ENCODE measurements at regions not wholly inside any gene's neighbourhood (a gene's known extent, or its start where the extent isn't known, plus 50 kb on each side); places are given as distances from the start of the nearest gene placed in this dataset.

DNA sequence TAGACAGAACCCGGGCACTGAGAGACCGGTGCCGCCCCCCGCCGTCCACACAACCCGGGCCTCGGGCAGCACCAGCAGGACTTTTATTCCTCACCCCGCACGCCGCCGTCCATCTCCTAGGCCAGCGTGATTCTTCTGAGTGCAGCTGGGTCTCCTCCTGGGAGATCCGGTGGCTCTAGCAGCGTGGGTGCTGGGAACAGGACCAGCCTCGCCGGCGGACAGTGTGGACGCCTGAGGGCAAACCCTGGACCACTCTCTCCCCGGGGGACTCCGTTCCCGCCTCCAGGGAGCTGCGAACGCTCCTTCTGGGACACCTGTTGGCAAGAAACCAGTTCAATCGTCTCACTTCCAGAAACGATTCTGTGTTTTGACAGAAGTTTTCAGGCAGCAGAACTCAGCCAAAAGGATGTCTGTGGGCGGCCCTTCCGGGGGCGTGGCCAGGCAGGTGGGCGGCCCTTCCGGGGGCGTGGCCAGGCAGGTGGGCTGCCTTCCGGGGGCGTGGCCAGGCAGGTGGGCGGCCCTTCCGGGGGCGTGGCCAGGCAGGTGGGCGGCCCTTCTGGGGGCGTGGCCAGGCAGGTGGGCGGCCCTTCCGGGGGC is 130.7 kb downstream of the DLL1 start:
- peaks cover 3% of the 10 kb centered on the region for H3K9me3 Mint-ChIP-seq
- no peaks in the 10 kb centered on the region for H3K27me3 Mint-ChIP-seq (ENCODE audit: low read depth)
- H3K4me1 Mint-ChIP-seq (ENCODE audit: low read depth) = no peaks in the 10 kb centered on the region
- H3K27ac Mint-ChIP-seq = no peak overlapping the region
- no peak for DNase-seq (ENCODE audit: low spot score)
- no peak overlapping the region for H3K4me3 Mint-ChIP-seq
- no peaks in the 10 kb centered on the region for H3K36me3 Mint-ChIP-seq (ENCODE audit: low read depth)

DNA sequence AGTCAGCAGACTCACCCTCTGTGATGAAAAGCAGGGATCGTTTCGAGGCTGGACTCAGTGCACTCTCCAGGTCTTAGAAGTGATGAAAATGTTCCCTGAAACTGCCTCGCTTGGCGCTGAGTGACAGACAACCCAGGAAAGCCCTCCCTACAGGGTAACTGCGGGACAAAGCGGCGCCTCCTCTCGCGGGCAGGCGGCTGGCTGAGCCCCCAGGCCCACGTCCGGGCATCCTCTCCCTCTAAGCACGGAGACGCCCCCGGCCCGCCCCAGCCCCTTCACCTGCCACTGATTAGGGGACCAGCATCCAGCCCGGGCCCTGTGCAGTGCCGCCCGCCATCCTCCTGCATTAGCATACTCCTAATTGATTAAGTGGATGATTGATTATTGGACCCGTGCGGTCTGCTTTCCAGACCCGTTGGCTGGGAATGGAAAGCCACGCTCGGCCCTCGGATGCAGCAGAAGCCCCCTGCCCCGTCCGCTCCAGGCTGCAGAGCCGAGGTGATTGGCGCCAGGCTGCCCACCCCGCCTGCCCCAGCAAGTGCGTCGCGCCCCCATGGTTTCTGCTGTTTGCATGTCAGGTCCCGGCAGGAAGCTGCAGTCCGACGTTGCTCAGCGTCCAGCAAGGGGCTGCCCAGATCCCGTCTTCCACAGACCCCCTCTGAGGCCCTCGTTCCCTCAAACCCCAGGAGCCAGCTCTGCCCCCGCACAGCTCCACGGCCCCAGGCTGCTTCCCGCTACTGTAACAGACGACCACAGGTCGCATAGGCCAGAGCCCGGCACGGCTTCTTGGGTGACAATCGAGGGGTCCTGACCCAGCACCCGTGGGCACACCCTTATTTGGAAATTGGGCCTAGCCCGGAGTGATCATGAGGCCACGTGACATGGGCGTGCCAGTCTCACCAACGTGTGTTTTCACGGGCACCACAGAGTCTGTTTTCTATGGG is 131.6 kb downstream of the DLL1 start:
- Mint-ChIP-seq H3K27me3 (ENCODE audit: low read depth) (no peaks in the 10 kb centered on the region), H3K27ac (no peak overlapping the region), H3K36me3 (ENCODE audit: low read depth) (no peaks in the 10 kb centered on the region), H3K9me3 (peaks cover 3% of the 10 kb centered on the region), H3K4me1 (ENCODE audit: low read depth) (no peaks in the 10 kb centered on the region), H3K4me3 (no peak overlapping the region)
- no peak for DNase-seq (ENCODE audit: low spot score)

DNA sequence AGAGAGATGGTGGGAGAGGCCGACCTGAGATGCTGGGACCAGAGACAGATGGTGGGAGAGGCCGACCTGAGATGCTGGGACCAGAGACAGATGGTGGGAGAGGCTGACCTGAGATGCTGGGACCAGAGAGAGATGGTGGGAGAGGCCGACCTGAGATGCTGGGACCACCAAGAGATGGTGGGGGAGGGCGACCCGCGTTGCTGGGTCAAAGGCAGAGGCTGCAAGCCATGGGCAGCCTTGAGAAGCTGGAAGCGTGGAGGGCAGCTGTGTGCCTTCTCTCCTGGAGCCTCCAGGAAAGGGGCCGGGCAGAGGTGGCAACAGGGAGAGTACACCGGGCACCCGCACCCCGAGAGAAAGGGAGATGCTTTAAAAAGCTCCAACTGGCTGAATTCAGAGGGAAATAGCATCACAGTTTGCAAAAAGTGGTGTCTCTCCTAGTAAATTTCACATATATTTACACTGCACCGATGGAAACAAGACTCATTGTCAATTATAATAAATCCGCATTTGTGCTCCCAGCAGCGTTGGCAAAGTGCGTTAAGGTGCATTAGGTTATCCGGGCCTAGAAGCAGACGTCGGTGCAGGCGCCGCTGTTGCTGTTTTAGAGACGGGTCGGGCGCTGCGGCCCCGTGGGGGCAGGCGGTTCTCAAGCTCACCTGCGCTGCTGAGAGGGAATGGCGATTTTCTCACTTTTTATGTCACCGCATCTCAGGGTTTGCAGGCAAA is 132.4 kb downstream of the DLL1 start:
- Mint-ChIP-seq H3K27ac (no peak overlapping the region), H3K9me3 (peaks cover 3% of the 10 kb centered on the region), H3K4me1 (ENCODE audit: low read depth) (no peaks in the 10 kb centered on the region), H3K27me3 (ENCODE audit: low read depth) (no peaks in the 10 kb centered on the region), H3K4me3 (no peak overlapping the region), H3K36me3 (ENCODE audit: low read depth) (no peaks in the 10 kb centered on the region)
- no peak for DNase-seq (ENCODE audit: low spot score)

DNA sequence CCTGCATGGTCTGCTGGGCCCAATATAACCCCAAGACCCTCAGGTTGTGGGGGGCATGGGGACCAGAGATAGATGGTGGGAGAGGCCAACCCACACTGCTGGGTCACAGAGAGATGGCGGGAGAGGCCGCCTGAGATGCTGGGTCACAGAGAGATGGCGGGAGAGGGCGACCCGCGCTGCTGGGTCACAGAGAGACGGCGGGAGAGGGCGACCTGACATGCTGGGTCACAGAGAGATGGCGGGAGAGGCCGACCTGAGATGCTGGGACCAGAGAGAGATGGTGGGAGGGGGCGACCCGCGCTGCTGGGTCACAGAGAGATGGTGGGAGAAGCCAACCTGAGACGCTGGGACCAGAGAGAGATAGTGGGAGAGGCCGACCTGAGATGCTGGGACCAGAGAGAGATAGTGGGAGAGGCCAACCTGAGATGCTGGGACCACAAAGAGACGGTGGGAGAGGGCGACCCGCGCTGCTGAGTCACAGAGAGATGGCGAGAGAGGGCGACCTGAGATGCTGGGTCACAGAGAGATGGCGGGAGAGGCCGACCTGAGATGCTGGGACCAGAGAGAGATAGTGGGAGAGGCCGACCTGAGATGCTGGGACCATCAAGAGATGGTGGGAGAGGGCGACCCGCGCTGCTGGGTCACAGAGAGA is 133.2 kb downstream of the DLL1 start:
- Mint-ChIP-seq H3K27me3 (ENCODE audit: low read depth) (no peaks in the 10 kb centered on the region), H3K9me3 (no peaks in the 10 kb centered on the region), H3K4me3 (no peak overlapping the region), H3K27ac (no peak overlapping the region), H3K36me3 (ENCODE audit: low read depth) (no peaks in the 10 kb centered on the region), H3K4me1 (ENCODE audit: low read depth) (no peaks in the 10 kb centered on the region)
- DNase-seq (ENCODE audit: low spot score) = no peak

DNA sequence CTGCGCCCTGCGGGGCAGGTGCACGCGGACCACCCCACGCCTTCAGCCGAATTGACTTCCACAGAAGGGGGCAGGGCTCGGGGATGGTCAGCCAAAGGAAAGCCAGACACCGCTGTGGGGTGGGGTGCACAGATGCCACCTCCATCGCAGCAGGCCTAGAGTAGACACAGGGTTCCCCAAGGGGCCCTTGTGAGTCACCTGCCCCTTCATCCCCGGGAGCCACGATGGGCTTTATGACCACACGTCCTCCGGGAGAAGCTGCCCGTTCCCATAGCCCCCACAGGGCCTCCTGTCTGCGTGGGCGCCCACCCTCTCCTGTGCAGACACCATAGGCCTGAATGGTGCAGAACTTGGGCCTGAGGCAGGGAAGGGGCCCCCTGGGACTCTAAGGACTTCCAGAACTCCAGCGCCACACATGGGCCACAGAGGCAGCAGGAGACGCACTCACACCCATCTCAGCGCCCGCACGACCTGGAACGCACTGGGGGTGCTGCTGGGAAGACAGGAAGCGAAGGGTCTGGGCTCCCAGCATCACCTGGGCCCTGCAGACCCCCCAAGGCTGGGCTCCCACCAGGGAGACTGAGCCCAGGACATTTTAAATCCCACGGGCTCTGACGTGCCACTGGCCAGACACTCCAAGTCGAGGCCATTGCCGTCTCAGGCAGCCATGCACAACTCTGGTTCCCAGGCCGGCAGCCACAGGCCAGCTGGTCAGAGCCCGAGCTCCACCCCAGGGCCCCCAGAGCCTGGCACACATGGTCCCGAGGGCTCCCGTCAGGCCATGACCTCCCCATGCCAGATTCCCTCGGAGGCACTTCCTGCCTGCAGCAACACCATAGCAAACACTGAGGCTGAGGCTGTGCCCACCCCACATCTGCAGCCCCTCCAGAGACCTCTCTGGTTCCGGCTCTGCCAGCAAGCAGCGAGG is 134.2 kb downstream of the DLL1 start:
- no peak overlapping the region for H3K4me3 Mint-ChIP-seq
- no peak overlapping the region for H3K27ac Mint-ChIP-seq
- H3K36me3 Mint-ChIP-seq (ENCODE audit: low read depth) = no peaks in the 10 kb centered on the region
- peaks cover 6% of the 10 kb centered on the region for H3K27me3 Mint-ChIP-seq (ENCODE audit: low read depth)
- no peaks in the 10 kb centered on the region for H3K4me1 Mint-ChIP-seq (ENCODE audit: low read depth)
- DNase-seq (ENCODE audit: low spot score) = no peak
- H3K9me3 Mint-ChIP-seq = no peaks in the 10 kb centered on the region

DNA sequence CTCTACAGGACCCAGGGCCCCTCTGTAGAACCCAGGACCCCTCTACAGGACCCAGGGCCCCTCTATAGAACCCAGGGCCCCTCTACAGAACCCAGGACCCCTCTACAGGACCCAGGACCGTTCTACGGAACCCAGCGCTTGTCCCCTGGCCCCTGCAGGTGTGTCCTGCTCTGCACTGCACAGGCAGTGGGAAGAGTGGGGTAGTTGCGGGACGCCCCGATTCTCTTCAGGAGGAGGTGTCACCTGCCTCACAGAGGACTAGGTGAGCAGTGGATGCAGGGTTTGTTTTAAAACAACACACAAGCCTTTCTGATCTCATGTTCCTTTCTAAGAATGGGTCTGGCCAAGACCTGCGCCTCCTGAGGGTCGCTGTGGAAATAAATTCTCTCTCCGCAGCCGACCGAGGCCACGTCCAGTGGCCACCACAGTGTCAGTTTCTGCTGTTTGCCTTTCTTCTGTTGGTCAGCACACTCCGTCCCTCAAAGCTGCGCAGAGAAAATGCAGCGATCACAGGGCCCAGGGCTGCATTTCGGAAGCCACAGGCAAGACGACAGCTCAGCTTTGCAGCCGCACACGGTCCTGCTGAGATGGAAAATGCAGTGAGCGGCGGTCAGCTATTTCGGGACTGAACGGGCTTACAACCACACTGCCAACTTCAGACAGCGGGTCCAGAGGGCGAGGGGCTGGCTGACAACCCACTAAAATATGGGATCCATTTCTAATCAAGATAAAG is 135.2 kb downstream of the DLL1 start:
- no peak overlapping the region for H3K27ac Mint-ChIP-seq
- H3K27me3 Mint-ChIP-seq (ENCODE audit: low read depth) = peaks cover 9% of the 10 kb centered on the region
- no peak overlapping the region for H3K4me3 Mint-ChIP-seq
- no peak for DNase-seq (ENCODE audit: low spot score)
- no peaks in the 10 kb centered on the region for H3K36me3 Mint-ChIP-seq (ENCODE audit: low read depth)
- H3K9me3 Mint-ChIP-seq = no peaks in the 10 kb centered on the region
- no peaks in the 10 kb centered on the region for H3K4me1 Mint-ChIP-seq (ENCODE audit: low read depth)

DNA sequence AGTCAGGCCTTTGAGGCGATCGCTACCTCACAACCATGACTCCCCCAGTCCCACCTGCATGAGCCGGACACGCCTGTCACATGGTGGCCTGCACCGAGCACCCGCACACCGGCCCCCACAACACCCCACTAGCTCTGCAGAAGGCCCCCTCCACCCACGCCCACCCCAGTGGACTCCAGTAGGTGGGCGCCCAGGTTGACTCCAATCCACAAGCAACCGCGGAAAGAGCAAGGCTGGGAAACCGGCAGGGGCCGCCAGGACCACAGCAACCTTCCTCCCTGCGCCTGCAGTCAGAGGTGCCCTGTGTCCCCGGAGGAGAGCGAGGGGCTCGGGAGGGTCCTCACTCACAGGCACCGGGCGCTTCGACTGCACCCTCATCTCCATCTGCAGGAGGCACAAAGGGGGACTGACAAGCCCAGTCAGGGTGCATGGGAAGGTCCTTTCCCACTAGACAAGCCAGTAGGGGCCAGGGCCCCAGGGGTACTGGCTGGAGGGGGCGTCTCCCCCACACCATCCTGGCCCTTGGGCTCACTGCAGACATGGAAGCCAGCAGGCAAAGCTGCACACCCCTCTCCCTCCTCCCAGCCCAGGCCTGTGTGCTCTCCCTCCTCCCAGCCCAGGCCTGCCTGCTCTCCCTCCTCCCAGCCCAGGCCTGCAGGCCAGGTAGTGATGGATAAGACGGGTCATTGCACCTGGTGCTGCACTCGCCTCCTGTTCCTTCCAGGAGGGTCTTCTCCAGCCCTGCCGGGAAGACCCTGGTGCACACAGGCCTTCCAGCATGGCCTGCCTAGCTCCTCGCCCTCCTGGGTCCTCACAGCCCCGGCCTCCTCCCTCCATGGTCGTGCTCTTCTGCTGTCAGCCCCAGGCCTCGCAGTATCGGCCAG is 137.2 kb downstream of the DLL1 start:
- no peak overlapping the region for H3K4me3 Mint-ChIP-seq

DNA sequence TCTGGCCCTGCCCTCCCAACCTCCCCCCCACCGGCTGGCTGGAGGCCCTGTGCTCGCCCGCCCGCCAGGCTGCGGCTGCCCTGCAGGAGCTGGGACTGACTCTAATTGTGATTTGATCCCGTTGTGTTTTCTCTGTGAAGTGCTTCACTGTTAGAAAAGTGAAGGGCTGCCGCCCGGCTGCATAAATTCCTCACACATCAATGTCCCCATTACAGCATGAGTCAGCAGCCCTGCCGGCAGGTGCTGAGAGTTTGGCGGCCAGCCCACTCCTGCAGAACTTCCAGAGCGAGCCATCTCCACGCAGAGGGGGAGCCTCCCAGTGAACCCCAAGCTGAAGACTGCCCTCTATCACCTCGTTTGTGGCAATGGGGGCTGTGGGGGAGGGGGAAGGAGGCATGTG is 137.9 kb downstream of the DLL1 start:
- H3K4me1 Mint-ChIP-seq (ENCODE audit: low read depth) = peaks cover 11% of the 10 kb centered on the region

More for the DNA sequence above, 137.2 kb downstream of the DLL1 start:
- no peak for DNase-seq (ENCODE audit: low spot score)
- Mint-ChIP-seq H3K4me1 (ENCODE audit: low read depth) (peaks cover 5% of the 10 kb centered on the region), H3K9me3 (no peaks in the 10 kb centered on the region), H3K27ac (no peak overlapping the region), H3K27me3 (ENCODE audit: low read depth) (peaks cover 9% of the 10 kb centered on the region), H3K36me3 (ENCODE audit: low read depth) (no peaks in the 10 kb centered on the region)

DNA sequence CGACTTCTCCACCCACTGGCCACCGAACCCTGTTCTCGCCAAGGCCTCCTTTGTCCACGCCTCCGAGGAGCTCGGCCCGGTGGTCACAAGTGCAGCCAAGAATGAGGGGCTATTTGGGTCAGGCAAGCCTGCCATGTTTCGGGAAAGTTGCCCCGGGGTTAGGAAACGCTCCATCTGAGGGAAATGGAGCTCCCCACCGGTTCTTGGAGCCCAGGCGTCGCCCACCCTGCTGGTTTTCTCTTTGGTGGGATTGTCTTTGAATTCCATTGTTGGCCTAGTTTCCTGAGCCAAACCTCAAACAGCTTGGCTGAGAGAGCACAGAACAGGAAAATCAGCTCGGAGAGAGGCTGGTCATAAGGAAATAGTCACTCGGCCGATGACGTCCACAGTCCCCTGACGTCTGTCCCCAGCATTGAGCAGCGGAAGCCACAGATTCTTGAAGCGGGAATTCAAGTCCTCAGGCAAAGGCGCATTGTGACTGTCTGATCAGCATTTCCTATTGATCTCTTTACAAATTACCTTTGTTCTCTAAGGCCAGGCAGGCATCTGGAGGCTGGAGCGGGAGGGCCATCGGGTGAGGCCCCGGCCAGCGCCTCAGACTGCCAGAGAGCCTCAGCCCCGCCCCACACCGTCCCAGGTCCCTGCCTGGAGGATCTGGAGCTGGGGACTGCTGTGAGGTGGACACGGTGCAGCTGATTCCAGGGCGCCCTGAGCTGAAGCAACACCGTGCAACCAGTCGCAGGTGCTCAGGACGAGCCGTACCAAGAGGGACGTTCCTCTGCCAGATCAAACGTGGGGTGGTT is 138.6 kb downstream of the DLL1 start:
- Mint-ChIP-seq H3K36me3 (ENCODE audit: low read depth) (no peaks in the 10 kb centered on the region), H3K27ac (no peak overlapping the region), H3K4me3 (no peak overlapping the region), H3K4me1 (ENCODE audit: low read depth) (peaks cover 15% of the 10 kb centered on the region), H3K9me3 (no peaks in the 10 kb centered on the region), H3K27me3 (ENCODE audit: low read depth) (peaks cover 11% of the 10 kb centered on the region)
- DNase-seq (ENCODE audit: low spot score) = no peak

More for the DNA sequence above, 137.9 kb downstream of the DLL1 start:
- DNase-seq (ENCODE audit: low spot score) = no peak
- Mint-ChIP-seq H3K27me3 (ENCODE audit: low read depth) (peaks cover 11% of the 10 kb centered on the region), H3K36me3 (ENCODE audit: low read depth) (no peaks in the 10 kb centered on the region), H3K27ac (no peak overlapping the region), H3K9me3 (no peaks in the 10 kb centered on the region), H3K4me3 (no peak overlapping the region)

DNA sequence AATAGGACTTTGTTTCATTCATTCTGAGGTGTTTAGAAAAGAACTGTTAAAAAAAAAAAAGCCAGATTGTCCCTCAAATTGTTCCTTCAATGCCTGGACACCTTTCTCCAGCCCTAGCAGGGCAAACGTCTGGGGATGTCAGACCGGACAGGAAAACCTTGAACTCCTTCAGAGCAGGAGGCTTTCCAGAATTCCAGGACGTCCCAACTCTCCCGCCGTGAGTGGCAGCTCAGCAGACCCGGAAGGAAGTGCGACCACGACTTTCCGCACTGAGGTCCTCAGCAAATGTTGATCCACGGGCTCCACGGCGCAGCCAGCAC is 139.1 kb downstream of the DLL1 start:
- H3K27me3 Mint-ChIP-seq (ENCODE audit: low read depth) = peaks cover 11% of the 10 kb centered on the region
- no peak overlapping the region for H3K4me3 Mint-ChIP-seq
- no peak overlapping the region for H3K27ac Mint-ChIP-seq
- H3K9me3 Mint-ChIP-seq = no peaks in the 10 kb centered on the region
- DNase-seq (ENCODE audit: low spot score) = no peak
- H3K4me1 Mint-ChIP-seq (ENCODE audit: low read depth) = peaks cover 17% of the 10 kb centered on the region
- no peaks in the 10 kb centered on the region for H3K36me3 Mint-ChIP-seq (ENCODE audit: low read depth)

DNA sequence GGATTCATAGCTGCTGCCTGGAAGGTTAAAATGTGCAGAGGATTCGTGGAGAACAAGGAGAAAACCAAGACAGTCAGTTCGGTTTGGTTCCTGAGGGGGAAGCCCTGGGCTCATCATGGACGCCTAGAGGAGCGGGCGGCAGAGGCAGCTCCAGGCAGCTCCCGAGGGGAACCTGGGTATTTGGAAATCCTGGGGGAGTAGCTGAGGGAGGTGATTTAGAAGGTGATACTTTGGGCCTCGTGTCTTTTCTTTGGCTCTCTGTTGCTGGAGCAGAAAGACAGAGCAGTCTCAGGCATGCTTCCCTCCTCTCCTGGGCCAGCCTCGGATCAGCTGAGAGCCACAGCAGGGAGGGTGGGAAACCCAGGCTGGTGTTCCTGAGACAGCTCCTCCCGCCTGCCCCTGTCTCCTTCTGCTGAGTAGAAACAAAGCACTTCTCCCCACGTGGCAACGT is 139.5 kb downstream of the DLL1 start:
- Mint-ChIP-seq H3K4me1 (ENCODE audit: low read depth) (peaks cover 17% of the 10 kb centered on the region), H3K27me3 (ENCODE audit: low read depth) (peaks cover 11% of the 10 kb centered on the region), H3K36me3 (ENCODE audit: low read depth) (no peaks in the 10 kb centered on the region), H3K9me3 (no peaks in the 10 kb centered on the region), H3K4me3 (no peak overlapping the region), H3K27ac (no peak overlapping the region)
- DNase-seq (ENCODE audit: low spot score) = no peak

Data from T-helper 2 cell treated with Interferon-gamma antibody and Interleukin-4, amounts not matched to agents 5 μg/mL and 100 μg/mL, for 36 hours (primary cell).